CD4-positive, alpha-beta T cell treated with Interleukin-17A for 4 hours (primary cell): ENCODE measurements at regions not wholly inside any gene's neighbourhood (a gene's known extent, or its start where the extent isn't known, plus 50 kb on each side); places are given as distances from the start of the nearest gene placed in this dataset.
A peak's percentile ranks its signal among the peaks of the same experiment; 100 is the strongest.

Experiments used
- DNase-seq: peaks from one replicate; pipeline ENCODE4 v3.0.0-alpha.2; 2020; ENCODE audit warnings: mixed read lengths

DNA sequence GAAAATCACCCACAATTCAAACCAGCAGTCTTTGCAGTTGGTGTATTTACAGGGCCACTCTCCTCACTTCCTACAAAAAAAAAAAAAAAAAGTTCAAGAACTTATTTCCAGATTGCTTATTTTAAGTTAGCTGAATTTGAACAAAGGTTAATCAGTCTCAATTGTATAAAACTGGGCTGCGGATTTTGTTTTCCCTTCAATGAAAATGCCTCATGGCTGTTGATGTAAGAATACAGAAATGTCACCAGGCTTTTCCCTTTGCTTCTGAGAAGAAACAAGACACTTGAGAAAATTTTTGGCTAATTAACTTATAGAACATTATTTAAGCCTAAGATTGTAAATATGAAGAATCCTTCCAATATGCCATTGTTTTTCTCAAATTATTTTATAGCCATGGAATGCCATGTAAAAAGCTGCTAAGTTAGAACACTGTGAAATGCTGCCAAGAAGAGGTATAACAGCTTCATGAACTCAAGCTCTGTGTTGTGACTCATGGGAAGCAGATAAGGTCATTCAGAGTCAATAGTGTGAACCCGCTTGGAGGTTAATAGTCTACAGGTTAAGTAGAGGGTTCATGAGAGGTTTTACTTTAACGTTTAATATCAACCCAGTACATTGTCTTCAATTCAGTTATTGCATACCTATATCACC lies 84.3 kb upstream of the ABI3BP start:
- no peak for DNase-seq

DNA sequence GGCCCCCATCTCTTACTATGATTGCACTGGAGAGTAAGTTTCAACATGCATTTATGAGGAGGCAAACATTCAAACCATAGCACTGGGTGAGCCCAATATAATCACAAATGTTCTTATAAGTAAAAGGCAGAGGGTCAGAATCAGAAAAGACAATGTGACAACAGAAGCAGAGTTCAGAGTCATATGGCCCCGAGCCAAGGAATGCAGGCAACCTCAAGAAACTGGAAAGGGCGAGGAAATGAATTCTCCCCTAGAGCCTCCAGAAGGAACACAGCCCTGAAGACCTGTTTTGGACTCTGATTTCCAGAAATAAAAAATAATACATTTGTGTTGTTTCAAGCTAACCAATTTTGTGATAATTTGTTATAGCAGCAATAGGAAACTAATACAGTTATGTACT lies 81.3 kb upstream of the ABI3BP start:
- DNase-seq = no peak

- DNase-seq = no peak
Measured at GRCh38 chr3:101072300-101072699, 79.1 kb upstream of the ABI3BP start.

DNA sequence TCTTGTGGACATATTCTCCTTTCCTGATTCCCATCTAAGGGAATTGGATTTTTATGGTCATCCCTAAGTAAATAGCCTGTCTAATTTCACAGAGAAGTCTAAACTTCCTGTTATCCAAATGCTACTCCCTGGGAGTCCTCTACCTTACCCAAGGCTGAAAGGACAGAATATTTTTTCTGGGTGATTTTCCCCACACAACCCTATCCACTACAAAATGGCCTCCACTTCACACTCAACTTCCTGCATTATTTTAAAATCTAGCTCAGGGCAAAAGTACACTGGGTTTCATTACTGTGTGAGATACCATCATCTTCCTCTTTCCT lies 77.5 kb upstream of the ABI3BP start:
- DNase-seq = no peak

DNA sequence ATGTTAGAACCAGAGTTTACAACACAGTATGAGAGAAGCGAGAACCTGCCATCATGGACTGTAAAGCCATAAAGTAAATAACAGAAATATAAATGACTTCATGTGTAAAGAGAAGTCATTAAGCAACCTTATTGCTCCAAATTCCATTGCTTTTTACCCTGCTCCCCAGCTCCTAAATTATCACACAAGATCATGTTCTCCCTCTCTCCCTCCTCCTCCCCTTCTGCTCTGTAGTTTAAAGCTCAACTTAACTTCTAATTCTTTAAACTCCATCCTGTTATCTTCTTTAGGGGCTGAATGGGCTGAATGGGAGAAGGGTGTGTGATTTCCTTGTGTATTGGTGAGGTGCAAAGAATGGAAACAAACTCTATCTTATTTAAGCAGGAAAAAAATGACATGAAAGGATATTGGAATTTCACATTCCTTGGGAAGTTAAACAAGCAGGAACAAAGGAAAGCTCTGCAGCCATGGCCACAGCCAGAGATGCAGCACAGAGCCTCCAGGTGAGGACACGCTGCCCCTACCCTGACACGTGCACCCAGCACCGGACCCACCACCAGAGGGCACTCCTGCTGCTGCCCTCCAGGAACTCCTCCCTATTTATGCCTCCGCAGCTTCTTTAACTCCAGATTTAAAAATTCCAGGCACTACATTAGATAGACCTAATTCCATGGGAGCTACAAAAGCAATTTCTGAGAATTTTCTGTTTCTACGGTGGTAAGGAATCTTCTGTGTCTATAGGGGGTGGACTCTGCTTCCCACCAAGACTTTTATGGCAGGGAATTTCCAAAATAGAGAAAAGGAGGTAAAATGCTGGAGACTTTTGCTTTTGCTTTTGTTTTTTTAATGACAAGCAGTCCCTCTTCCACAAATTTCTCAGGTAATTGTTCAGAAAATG lies 76.9 kb upstream of the ABI3BP start:
- DNase-seq = peak; percentile 60

DNA sequence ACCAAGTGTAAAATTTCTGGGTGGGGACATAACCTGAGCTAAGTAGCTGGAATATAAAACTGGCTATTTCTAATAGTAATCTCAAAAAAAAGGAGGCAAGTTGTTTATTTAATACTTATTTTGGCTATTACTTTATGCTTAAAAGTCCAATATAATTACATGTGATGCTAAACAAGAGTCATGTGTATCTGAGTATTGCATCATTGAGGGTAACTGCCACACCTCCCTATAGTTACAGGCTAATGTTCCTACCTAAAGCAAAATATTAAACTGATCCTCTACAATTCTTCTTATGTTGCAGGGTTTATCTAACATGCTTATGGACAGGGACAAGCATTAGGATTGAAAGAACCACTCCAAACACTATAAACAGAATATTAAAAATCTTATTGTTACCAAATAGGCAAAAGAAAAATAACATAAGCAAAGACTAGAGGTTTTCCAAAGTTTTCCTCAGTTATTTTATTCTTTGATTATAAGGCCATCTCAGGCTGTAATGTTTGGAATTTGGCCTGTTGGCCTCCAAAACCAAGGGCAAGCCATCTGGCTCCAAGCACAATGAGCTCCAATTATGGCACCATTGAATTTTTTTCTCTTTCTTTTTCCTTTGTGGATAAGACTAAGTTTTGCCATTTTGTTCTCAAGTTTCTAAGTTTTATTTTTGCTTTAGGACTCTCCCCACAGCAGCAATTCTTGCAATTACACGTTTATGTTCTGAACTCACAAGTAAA lies 75.8 kb upstream of the ABI3BP start:
- DNase-seq = no peak

GRCh38 chr3:101066711-101067129 lies 73.5 kb upstream of the ABI3BP start:
- DNase-seq = no peak

DNA sequence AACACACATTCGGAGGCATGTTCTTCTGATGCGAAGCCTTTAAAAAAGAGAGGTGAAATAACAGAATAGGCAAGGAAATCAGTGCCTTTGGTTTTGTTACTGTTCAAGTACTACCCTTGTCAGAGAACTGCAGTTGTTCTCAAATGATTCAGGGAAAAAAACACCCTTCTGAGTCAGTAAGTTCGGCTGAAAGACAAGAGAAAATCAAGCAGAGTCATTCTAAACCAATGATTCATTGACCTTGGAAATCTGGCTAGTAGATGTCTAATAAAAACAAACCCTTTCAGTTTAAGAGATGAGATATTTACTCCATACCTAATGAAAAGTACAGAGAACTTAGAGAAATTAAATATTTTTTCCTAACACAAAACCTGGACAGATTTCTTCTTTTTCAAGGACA lies 72.7 kb upstream of the ABI3BP start:
- no peak for DNase-seq

DNA sequence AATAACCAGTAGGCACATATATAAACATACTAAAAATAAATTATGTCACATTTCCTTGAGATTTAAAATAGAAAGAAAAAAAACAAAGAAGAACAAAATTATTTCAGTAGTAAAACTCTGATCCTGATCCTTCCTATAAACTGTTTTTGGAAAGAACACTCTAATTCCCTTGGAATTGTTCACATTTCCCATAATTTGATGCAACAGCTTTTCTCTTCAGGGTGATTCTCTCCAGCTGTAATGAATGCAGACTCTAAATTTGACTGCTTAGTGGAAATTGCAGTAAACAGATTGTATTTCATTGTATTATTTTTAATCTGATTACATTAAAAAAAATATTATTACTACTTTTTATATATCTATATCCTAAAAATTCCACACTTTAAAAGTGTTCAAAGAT lies 70.2 kb upstream of the ABI3BP start:
- DNase-seq = no peak

DNA sequence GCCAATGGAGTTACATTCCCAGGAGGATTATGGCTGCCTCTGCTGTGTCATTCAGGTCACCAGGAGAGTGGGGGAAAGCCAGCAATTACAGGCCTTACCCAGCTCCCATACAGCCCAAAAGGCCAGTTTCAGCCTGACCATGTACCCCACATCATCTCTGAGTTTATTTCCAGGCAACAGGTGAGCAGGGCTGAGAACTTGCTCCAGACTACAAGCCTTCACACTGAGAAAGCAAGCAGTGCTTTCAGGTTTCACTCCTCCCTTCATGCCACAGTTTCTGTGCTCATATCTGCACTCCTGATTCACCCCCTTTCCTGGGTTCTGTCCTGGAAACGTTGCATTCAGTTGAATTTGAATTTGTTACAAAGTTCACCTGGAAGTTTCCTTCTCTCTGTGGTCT lies 68.1 kb upstream of the ABI3BP start:
- DNase-seq = no peak

DNA sequence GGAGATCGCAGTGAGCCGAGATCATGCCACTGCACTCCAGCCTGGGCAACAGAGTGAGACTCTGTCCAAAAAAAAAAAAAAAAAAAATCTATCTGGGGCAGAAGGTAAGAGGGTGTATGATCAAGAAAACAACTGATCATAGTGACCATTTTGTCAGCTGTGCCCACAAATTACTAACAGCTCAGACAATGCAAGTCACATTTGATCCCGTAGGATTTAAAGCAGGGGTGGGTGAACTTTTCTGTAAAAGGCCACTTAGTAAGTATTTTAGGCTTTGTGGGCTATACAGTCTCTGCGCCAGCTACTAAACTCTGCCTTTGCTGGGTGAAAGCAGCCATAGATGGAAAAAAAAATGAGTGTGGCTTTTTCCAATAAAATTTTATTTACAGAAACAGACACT lies 57.6 kb upstream of the ABI3BP start:
- DNase-seq = no peak

- no peak for DNase-seq
Measured at GRCh38 chr3:101050046-101050445, 56.8 kb upstream of the ABI3BP start.

- DNase-seq = no peak
Measured at GRCh38 chr3:101049532-101049931, 56.3 kb upstream of the ABI3BP start.

DNA sequence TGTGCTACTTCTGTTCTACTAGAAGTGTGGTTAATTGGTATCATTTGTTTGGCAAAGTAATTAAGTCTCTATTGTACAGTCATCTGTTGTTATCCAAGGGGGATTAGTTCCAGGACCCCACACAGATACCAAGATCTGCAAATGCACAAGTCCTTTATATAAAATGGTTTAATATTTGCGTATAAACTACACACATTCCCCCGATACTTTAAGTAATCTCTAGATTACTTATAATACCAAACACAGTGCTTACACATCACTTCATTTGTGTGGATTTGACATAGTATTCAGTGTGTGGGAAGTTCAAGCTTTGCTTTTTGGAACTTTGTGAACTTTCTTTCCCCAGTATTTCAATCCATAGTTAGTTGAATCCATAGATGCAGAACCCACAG lies 50.5 kb upstream of the ABI3BP start:
- DNase-seq = no peak

- DNase-seq = no peak
Measured at GRCh38 chr3:101042996-101043686, 49.9 kb upstream of the ABI3BP start.
